SK-N-MC (cell line): ENCODE measurements at regions not wholly inside any gene's neighbourhood (a gene's known extent, or its start where the extent isn't known, plus 50 kb on each side); places are given as distances from the start of the nearest gene placed in this dataset.

Experiments
- DNase-seq: peaks from one replicate; pipeline ENCODE4 v3.0.0-alpha.2; 2011; ENCODE audit warnings: low read depth, low spot score
- H3K27ac ChIP-seq: fragments of 200-600 bp; sonication (generic); 2 replicates; pipeline ENCODE4 v1.5.1; 2016; ENCODE audit warnings: mixed run types
- H3K36me3 ChIP-seq: fragments of 200-600 bp; sonication (generic); 2 replicates; pipeline ENCODE4 v1.6.1; 2017; ENCODE audit warnings: antibody characterized with exemption, low read length, mixed read lengths; ENCODE audit not compliant: insufficient read depth
- H3K4me3 ChIP-seq: fragments of 200-600 bp; sonication (generic); 2 replicates; pipeline ENCODE4 v1.5.1; 2016
- H3K9ac ChIP-seq: fragments of 200-600 bp; sonication (generic); 2 replicates; pipeline ENCODE4 v1.8.0; 2017; ENCODE audit warnings: mixed run types, mixed read lengths; ENCODE audit not compliant: insufficient read length
- H3K9me3 ChIP-seq: fragments of 200-600 bp; sonication (generic); 2 replicates; pipeline ENCODE4 v1.6.1; 2017; ENCODE audit warnings: low read depth, mild to moderate bottlenecking, antibody characterized with exemption, low read length, moderate library complexity, mixed read lengths
- EZH2 ChIP-seq: fragments of 200-600 bp; sonication (generic); IDR thresholded peaks from one replicate; pipeline ENCODE4 v1.6.1; 2017; ENCODE audit warnings: antibody characterized with exemption
- FOXP2 ChIP-seq: optimal IDR thresholded peaks from 2 replicates; pipeline ENCODE3; 2011; ENCODE audit warnings: mild to moderate bottlenecking, moderate library complexity; ENCODE audit not compliant: insufficient read depth; ENCODE audit errors: extremely low read length, control extremely low read depth
- POLR2AphosphoS5 ChIP-seq: IDR thresholded peaks from 2 replicates; pipeline ENCODE4 v1.6.1; 2012; ENCODE audit warnings: mild to moderate bottlenecking, low read depth, low read length, borderline replicate concordance

DNA sequence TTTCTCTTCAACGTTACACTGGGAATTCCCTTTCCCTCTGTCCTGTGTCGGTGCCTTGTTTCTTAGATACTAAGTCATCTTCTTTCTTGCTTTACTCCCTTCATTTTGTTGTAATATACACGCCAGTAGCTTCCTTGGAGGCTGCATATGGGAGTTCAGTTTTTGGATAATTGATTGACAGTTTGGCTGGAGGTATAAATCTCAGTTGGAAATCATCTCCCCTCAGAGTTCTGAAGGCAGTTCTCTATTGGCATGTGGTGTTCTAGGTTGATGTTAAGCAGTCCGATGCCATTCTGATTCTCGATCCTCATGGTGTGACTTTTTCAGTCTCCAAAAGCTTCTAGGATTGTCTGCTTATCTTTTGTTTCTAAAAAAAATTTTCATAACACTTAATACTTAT lies 152.5 kb upstream of the GLI2 start:
- no peaks in the 10 kb centered on the region for H3K9me3 ChIP-seq
- no peak overlapping the region for H3K9ac ChIP-seq
- H3K4me3 ChIP-seq: no peak overlapping the region
- no peaks in the 10 kb centered on the region for H3K36me3 ChIP-seq
- no peak overlapping the region for H3K27ac ChIP-seq
- no peak for DNase-seq
- TF ChIP-seq FOXP2: no peak

DNA sequence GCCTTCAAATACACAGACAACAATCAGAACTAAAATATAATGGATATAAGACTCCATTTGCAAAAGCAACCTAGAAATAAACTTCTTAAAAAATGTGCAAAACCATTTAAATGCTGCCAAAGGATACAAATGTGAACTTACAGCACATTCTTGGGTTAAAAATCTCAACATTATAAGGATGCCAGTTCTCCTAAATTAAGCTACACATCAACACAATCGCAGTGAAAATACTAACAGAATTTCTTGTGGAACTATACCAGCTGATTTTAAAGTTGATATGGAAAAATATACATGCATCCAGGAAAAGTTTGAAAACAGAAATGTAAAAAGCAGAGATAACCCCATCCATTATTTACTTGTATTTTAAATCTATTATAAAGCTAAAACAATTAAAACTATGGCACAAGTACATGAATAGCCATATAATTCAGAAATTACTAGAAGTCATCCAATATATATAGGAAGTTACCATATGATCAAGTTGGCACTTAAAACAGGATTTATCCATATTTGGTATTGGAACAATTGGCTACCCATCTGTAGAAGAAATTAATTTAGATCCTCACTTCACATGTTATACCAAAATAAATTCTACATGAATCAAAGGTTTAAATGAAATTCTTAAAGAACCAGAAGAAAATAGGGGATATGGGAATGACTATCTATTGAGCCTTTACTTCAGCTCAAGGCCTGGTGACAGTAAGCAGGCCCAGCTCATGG lies 151.7 kb upstream of the GLI2 start:
- TF ChIP-seq FOXP2: no peak
- TF ChIP-seq POLR2AphosphoS5: no peak
- TF ChIP-seq EZH2: no peak
- no peaks in the 10 kb centered on the region for H3K9me3 ChIP-seq
- H3K36me3 ChIP-seq: no peaks in the 10 kb centered on the region
- no peak overlapping the region for H3K4me3 ChIP-seq
- DNase-seq: no peak
- no peak overlapping the region for H3K27ac ChIP-seq
- no peak overlapping the region for H3K9ac ChIP-seq

DNA sequence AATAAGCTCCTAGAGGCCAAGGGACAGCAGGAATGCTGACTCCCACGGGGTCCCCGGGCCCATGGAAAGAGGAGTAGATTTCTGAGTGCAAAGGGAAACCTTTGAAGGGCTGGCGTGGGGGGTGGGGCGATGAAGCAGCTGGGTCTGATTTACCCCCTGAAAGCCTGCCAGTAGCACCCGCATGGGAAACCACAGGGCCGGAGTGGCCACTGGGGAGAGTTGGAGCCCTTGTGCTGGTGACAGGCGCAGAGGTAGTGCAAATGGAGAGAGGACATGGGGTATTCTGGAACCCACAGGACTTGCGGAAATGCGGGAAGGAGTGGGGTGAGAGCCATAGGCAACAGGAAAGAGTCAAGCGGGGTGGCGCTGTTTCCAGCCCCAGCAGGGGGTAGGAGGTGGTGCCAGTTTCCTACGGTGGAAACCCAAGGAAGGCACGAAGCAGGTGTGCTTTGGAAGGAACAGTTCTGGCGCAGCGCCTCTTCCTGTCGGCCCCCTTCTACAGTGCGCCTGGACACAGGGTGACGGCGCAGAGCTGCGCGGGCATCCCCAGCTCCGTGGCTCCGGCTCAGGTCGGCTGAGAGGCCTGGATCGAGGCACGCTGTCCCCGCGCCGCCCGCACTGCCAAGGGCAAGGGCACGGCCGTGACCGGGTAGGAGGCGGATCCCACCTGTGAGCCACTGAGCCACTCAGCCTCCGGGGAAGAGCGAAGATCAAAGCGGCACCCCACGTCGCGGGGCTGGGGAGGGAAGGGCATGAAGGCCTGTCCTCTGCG lies 149.0 kb upstream of the GLI2 start:
- no peak overlapping the region for H3K4me3 ChIP-seq
- no peaks in the 10 kb centered on the region for H3K36me3 ChIP-seq
- H3K27ac ChIP-seq: no peak overlapping the region
- H3K9ac ChIP-seq: no peak overlapping the region
- H3K9me3 ChIP-seq: no peaks in the 10 kb centered on the region
- DNase-seq: no peak
- no peak for TF ChIP-seq FOXP2
- no peak for TF ChIP-seq EZH2
- no peak for TF ChIP-seq POLR2AphosphoS5

DNA sequence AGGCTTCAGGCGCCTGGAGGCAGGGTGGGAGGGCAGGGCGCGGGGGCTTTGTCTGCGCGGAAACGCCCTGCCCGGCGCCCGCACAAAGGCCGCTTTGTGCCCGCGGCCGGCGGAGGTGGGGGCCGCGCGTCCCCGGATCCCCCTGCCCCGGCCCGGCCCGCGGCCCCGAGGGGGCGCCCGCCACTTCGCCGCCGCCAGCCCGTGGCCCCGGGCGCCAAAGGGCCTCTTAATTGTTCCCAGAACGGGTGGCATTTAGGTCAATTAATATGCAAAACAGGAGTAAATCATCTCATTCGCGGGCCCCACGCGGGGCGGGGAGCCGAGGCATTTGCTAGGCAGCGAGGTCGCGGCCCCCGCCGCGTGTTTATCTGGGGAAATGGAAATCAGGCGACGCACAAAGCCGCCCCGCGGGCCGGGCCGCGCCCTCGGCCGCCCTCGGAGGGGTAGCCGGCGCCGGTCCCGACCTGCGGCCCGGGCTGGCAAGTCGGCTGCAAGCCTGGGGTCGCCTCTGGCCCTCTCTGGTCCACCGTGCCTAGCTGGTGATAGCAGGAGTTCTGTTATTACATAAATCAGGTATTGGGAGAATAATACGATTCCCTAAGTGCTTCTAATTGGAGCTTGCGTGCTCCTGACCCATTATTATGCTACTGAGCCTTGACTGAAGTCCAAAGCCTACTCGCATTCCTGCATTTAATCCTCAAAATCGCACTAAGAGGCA lies 148.2 kb upstream of the GLI2 start:
- no peak for DNase-seq
- Histone ChIP-seq H3K27ac (no peak overlapping the region), H3K36me3 (no peaks in the 10 kb centered on the region), H3K4me3 (no peak overlapping the region), H3K9ac (no peak overlapping the region), H3K9me3 (no peaks in the 10 kb centered on the region)
- TF ChIP-seq POLR2AphosphoS5 (no peak), EZH2 (peak; percentile 81)

DNA sequence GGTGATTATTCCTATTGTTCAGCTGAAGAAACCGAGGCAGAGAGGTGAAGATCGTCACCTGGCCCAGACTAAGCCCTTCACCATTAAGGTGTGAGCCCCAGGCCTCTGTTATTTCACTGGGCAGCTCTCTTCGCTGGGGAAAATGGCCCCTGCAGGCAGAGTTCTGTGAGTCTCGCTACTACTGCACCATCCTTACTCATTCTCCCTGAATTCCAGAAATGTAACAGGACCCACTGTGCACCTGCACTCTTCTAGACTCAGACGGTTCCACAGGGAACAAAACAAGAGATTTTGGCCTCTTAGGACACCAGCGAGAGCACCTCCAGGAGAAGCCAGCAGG lies 147.7 kb upstream of the GLI2 start:
- H3K27ac ChIP-seq: no peak overlapping the region

DNA sequence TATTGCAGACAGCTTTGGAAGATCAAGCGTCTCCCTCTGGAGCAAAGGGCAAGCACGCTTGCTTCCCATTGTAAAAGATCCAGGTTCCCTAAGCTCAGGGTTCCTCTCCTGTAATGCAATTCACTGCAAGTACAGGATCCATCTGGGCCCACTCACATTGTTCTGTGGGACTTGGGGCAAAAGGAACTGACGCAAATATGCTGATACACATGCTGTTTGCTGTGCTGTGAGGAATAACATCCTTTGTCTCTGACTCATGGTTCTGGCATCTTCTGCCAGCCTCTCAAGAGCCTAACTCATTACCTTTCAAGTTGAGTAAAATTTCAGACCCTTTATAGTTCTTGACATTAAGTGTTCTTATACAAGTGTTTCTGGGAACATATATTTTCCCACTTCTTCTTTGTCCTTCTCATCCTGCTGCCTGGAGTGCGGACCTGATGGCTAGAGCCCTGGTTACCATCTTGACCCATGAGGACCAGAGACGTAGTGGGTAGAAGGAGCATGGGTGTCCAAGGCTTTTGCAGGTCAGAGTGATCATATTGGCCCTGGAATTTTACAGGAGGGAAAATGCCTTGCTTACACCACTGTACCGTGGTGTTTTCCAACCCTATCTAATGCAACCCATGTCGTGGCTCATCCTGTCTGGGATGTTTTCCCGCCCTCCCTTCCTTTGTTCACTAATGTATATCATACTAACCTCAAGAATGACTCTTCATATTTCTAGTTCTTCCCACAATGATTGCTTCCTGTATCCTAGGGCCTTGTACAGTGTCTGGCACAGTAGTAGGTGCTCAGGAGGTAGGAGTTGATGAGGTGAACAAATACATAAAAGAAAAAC lies 145.7 kb upstream of the GLI2 start:
- TF ChIP-seq POLR2AphosphoS5 (no peak), FOXP2 (no peak), EZH2 (no peak)
- Histone ChIP-seq H3K9ac (no peak overlapping the region), H3K27ac (no peak overlapping the region), H3K9me3 (no peaks in the 10 kb centered on the region), H3K36me3 (no peaks in the 10 kb centered on the region), H3K4me3 (no peak overlapping the region)
- no peak for DNase-seq

More for the DNA sequence above, 147.7 kb upstream of the GLI2 start:
- TF ChIP-seq POLR2AphosphoS5 (no peak), EZH2 (peak; percentile 69)
- no peak for DNase-seq
- Histone ChIP-seq H3K9me3 (no peaks in the 10 kb centered on the region), H3K9ac (no peak overlapping the region), H3K4me3 (no peak overlapping the region), H3K36me3 (no peaks in the 10 kb centered on the region)

DNA sequence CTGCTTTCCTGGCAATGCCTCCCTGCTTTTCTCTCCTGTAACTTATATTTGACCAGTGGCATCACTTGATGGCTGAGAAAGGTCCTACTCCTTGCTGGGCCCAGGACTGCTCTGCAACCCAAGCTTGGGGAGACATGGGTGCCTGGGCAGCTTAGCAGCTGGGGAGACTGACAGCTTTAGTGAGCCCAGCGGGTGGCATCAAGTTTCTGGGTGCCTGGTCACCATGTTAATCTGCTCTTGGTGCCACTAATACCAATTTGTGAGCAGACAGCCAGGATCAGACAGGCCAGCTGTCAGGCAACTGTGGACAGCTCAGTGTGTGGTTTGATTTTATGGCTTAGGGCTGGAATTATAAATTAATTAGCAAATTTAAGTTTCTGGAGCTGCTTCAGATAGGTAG lies 144.8 kb upstream of the GLI2 start:
- Histone ChIP-seq H3K9ac (no peak overlapping the region), H3K9me3 (no peaks in the 10 kb centered on the region), H3K4me3 (no peak overlapping the region), H3K36me3 (no peaks in the 10 kb centered on the region), H3K27ac (no peak overlapping the region)
- TF ChIP-seq FOXP2 (no peak), POLR2AphosphoS5 (no peak), EZH2 (no peak)
- DNase-seq: no peak

DNA sequence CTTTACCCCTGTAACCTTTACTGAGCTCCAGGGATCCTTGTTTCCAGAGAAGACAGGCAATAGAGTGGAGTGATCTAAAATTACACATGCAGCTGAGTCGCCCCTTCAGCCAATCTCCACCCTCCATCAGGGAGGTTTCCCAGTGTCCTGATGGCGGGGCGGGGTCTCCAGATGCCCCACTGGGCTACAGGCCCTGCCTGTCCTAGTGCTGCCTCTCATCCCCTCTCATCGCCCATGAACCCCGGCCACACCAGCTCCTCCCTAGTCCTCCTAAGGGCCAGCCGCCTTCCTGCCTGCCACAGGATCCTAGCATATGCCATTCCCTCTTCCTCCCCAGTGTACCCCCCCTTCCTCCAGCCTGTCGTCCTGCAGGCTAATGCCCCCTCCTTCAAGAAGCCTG lies 144.1 kb upstream of the GLI2 start:
- DNase-seq: no peak
- H3K4me3 ChIP-seq: no peak overlapping the region
- TF ChIP-seq POLR2AphosphoS5 (no peak), FOXP2 (no peak), EZH2 (no peak)
- no peak overlapping the region for H3K9ac ChIP-seq
- no peaks in the 10 kb centered on the region for H3K36me3 ChIP-seq
- H3K27ac ChIP-seq: no peak overlapping the region
- no peaks in the 10 kb centered on the region for H3K9me3 ChIP-seq
